H54 (cell line): ENCODE measurements at regions not wholly inside any gene's neighbourhood (a gene's known extent, or its start where the extent isn't known, plus 50 kb on each side); places are given as distances from the start of the nearest gene placed in this dataset.

ENCODE experiments used
- DNase-seq: peaks from one replicate; pipeline ENCODE4 v3.0.0; 2011; ENCODE audit warnings: low spot score, mixed read lengths; ENCODE audit not compliant: insufficient read length
- FAIRE-seq: peaks from 3 replicates; lab custom pipeline; 2011; peaks lifted over from hg19 to GRCh38; lab: Jason Lieb, UNC
- POLR2A ChIP-seq: IDR thresholded peaks from 2 replicates; pipeline ENCODE4 v1.6.1; 2011; ENCODE audit warnings: low read depth, mild to moderate bottlenecking, low read length

- TF ChIP-seq POLR2A, result no peak
- FAIRE-seq (no peak), DNase-seq (no peak)
Measured at GRCh38 chr6:40809627-40810026, 222.5 kb upstream of the LRFN2 start.

GRCh38 chr6:40807484-40807883 is 220.3 kb upstream of the LRFN2 start:
- peak; percentile 81 for FAIRE-seq

GRCh38 chr6:40806256-40806864 is 219.2 kb upstream of the LRFN2 start:
- DNase-seq (peak; percentile 45), FAIRE-seq (no peak)
- TF ChIP-seq POLR2A, result no peak

More at GRCh38 chr6:40807484-40807883, 220.3 kb upstream of the LRFN2 start:
- peak; percentile 17 for DNase-seq
- TF ChIP-seq POLR2A, result no peak

- FAIRE-seq (no peak), DNase-seq (no peak)
- no peak for TF ChIP-seq POLR2A
Measured at GRCh38 chr6:40805336-40805735, 218.2 kb upstream of the LRFN2 start.

- DNase-seq, result no peak
- no peak for TF ChIP-seq POLR2A
- no peak for FAIRE-seq
Measured at GRCh38 chr6:40804905-40805304, 217.7 kb upstream of the LRFN2 start.

- TF ChIP-seq POLR2A, result no peak
- FAIRE-seq (no peak), DNase-seq (no peak)
Measured at GRCh38 chr6:40803897-40804702, 216.9 kb upstream of the LRFN2 start.

- FAIRE-seq, result no peak
Measured at GRCh38 chr6:40802481-40802880, 215.3 kb upstream of the LRFN2 start.

GRCh38 chr6:40799296-40800140 is 212.4 kb upstream of the LRFN2 start:
- TF ChIP-seq POLR2A, result no peak
- FAIRE-seq (no peak), DNase-seq (no peak)

More at GRCh38 chr6:40802481-40802880, 215.3 kb upstream of the LRFN2 start:
- no peak for TF ChIP-seq POLR2A
- DNase-seq, result no peak

- no peak for DNase-seq
- FAIRE-seq, result no peak
- TF ChIP-seq POLR2A, result no peak
Measured at GRCh38 chr6:40798069-40798770, 211.1 kb upstream of the LRFN2 start.

GRCh38 chr6:40796260-40797221 is 209.4 kb upstream of the LRFN2 start:
- no peak for FAIRE-seq
- no peak for TF ChIP-seq POLR2A
- DNase-seq, result no peak

GRCh38 chr6:40794586-40794985 is 207.4 kb upstream of the LRFN2 start:
- DNase-seq (no peak), FAIRE-seq (no peak)
- TF ChIP-seq POLR2A, result no peak

- FAIRE-seq, result no peak
Measured at GRCh38 chr6:40792183-40792582, 205.0 kb upstream of the LRFN2 start.

More at GRCh38 chr6:40792183-40792582, 205.0 kb upstream of the LRFN2 start:
- DNase-seq, result no peak
- TF ChIP-seq POLR2A, result no peak
